ENCODE measurements at regions not wholly inside any gene's neighbourhood (a gene's known extent, or its start where the extent isn't known, plus 50 kb on each side); places are given as distances from the start of the nearest gene placed in this dataset.

- TF ChIP-seq ZNF532 (CRISPR knock-in tag; IDR thresholded peaks at IDR 0.05; ENCODE audit: borderline replicate concordance) (no peak), ZNF219 (CRISPR knock-in tag; IDR thresholded peaks at IDR 0.05; ENCODE audit: borderline replicate concordance) (no peak), EMX1 (CRISPR knock-in tag; IDR thresholded peaks at IDR 0.05) (no peak), ZNF425 (CRISPR knock-in tag; conservative IDR thresholded peaks at IDR 0.05) (no peak), IRF2 (CRISPR knock-in tag; IDR thresholded peaks at IDR 0.05; ENCODE audit: borderline replicate concordance, low read depth) (no peak), MAX (CRISPR knock-in tag; IDR thresholded peaks at IDR 0.05) (no peak), PREB (CRISPR knock-in tag; IDR thresholded peaks at IDR 0.05; ENCODE audit: borderline replicate concordance) (no peak)
Observed at GRCh38 chr5:42302186-42302585, 121.1 kb upstream of the GHR start (continued).

- Mint-ChIP-seq H3K4me3 (no peak overlapping the region), H3K27ac (no peak overlapping the region), H3K27me3 (ENCODE audit: low read depth) (no peaks in the 10 kb centered on the region), H3K4me1 (no peaks in the 10 kb centered on the region), H3K36me3 (peaks cover 4% of the 10 kb centered on the region), H3K9me3 (peaks cover 14% of the 10 kb centered on the region)
- ATAC-seq = no peak
- DNase-seq (ENCODE audit: low spot score) = no peak
- ChIA-PET POLR2A (no interaction called here), CTCF (no interaction called here)
- TF ChIP-seq KAT7 (CRISPR knock-in tag; IDR thresholded peaks at IDR 0.05; ENCODE audit: borderline replicate concordance) = no peak
- TF ChIP-seq AR (CRISPR knock-in tag; IDR thresholded peaks at IDR 0.05) = no peak
- TF ChIP-seq SOX15 (CRISPR knock-in tag; IDR thresholded peaks at IDR 0.05) = no peak
- TF ChIP-seq ZNF138 (CRISPR knock-in tag; conservative IDR thresholded peaks at IDR 0.05) = no peak
- no peak for TF ChIP-seq PREB (CRISPR knock-in tag; IDR thresholded peaks at IDR 0.05; ENCODE audit: borderline replicate concordance)
- no peak for TF ChIP-seq FOXP1 (CRISPR knock-in tag; IDR thresholded peaks at IDR 0.05; ENCODE audit: borderline replicate concordance)
- TF ChIP-seq EMX1 (CRISPR knock-in tag; IDR thresholded peaks at IDR 0.05) = no peak
- no peak for TF ChIP-seq ZNF219 (CRISPR knock-in tag; IDR thresholded peaks at IDR 0.05; ENCODE audit: borderline replicate concordance)
- TF ChIP-seq CTCF (IDR thresholded peaks at IDR 0.05) = no peak
- no peak for TF ChIP-seq NR1H2 (CRISPR knock-in tag; IDR thresholded peaks at IDR 0.05)
- TF ChIP-seq GABPB1 (CRISPR knock-in tag; IDR thresholded peaks at IDR 0.05) = no peak
- TF ChIP-seq NFATC4 (CRISPR knock-in tag; IDR thresholded peaks at IDR 0.05) = no peak
- TF ChIP-seq FOXJ3 (CRISPR knock-in tag; IDR thresholded peaks at IDR 0.05; ENCODE audit: borderline replicate concordance) = no peak
- no peak for TF ChIP-seq ZNF425 (CRISPR knock-in tag; conservative IDR thresholded peaks at IDR 0.05)
- TF ChIP-seq ATF1 (CRISPR knock-in tag; IDR thresholded peaks at IDR 0.05) = no peak
- no peak for TF ChIP-seq CBFB (CRISPR knock-in tag; IDR thresholded peaks at IDR 0.05; ENCODE audit: low read depth)
Observed at GRCh38 chr5:42306287-42306686, 117.0 kb upstream of the GHR start.
